Activated naive CD4-positive, alpha-beta T cell treated with Interleukin-2 at 50 U/mL for 16 hours (primary cell): ENCODE measurements at regions not wholly inside any gene's neighbourhood (a gene's known extent, or its start where the extent isn't known, plus 50 kb on each side); places are given as distances from the start of the nearest gene placed in this dataset.

Experiments used
- DNase-seq: peaks from one replicate; pipeline ENCODE4 v3.0.0-alpha.2; 2020

DNA sequence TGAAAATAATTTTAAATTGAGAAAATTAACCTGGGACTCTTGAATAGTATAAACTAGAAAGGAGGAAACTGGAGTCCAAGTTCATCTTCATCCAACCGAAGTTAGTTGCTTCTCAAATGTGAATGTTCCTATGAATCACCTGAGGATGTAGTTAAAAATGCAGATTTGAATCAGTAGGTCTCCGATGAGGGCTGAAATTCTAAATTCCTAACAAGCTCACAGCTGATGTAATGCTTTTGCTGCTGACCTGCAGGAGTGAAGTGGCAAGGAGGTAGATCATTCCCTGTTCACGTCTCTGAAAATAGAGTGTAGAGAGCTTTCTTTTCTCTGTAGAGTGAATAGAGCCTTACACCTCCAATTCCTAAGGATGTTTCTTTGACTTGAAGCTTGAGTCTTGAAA, 685.5 kb downstream of the CPS1 start:
- no peak for DNase-seq

DNA sequence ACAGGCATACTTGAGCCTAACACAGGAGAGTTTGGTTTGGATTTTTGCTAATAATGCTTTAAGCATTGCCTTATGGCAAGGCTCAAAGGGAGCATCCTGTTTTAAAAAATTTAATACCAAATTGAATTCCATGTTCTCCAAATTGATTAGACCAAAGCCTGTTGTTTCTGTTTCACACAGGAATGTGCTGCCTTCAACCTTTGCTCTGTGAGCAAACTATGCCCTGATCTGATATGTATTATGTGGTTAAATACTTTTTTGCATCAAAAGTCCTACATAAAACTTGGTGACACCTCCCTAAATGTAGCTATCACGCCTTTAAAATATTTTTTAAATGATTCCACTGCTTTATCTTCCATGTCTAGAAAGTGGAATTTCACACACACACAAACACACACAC, 691.4 kb downstream of the CPS1 start:
- DNase-seq: no peak

DNA sequence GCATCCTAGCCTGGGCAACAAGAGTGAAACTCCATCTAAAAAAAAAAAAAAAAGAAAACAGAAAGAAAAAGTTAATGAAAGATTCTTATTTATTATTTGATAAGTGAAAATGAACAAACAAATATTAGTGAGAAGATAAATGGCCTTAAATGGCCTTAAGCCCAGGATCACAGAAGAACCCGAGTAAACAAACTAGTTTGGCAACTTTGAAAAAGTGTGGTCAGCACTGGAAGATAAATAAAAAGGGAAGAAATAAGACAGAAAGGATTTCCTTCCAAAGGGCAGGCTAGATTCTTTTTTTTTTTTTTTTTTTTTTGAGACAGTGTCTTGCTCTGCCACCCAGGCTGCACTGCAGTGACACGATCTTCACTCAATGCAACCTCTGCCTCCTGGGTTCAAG, 692.4 kb downstream of the CPS1 start:
- no peak for DNase-seq

DNA sequence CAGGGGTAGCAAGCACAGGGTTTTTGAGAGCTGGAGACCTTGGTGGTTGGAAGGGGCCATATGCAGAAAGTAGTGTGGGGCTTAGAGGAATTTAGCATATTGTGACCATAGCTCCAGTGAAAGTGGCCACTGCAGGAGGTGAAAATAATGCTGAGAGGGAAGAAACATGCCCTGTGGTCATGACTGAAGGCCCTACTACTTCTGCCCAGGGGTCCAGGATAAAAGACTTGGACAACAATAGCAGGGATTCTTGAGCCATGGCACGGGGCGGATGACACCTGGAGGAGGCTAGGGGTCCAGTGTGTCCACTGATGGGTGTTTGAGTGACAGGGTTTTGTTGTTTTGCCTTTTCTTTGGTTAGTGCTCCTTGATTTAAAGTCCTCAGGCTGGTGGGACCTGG, 694.6 kb downstream of the CPS1 start:
- DNase-seq: no peak

DNA sequence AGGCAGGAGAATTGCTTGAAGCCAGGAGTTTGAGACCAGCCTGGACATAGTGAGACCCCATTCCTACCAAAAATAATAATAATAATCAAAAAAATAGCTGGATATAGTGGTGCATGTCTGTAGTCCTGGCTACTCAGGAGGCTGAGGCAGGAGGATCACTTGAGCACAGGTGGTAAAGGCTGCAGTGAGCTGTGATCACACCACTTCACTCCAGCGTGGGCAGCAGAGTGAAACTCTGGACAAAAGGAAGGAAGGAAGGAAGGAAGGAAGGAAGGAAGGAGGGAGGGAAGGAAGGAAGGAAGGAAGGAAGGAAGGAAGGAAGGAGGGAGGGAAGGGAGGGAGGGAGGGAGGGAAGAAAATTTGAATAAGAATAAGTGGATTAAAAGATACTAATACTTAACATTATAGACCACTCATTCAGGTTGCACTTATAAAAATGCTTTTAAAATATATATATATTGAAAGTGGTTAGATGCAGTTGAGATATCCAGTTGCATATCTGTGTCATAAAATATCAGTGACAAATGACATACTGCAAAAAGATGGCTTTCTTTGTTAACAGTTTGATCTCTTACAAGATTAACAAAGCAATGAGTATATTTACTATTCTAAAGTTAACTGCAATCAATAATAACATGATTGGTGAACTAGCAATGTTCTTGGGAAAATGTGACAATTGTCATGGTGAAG, 702.4 kb downstream of the CPS1 start:
- DNase-seq: no peak

DNA sequence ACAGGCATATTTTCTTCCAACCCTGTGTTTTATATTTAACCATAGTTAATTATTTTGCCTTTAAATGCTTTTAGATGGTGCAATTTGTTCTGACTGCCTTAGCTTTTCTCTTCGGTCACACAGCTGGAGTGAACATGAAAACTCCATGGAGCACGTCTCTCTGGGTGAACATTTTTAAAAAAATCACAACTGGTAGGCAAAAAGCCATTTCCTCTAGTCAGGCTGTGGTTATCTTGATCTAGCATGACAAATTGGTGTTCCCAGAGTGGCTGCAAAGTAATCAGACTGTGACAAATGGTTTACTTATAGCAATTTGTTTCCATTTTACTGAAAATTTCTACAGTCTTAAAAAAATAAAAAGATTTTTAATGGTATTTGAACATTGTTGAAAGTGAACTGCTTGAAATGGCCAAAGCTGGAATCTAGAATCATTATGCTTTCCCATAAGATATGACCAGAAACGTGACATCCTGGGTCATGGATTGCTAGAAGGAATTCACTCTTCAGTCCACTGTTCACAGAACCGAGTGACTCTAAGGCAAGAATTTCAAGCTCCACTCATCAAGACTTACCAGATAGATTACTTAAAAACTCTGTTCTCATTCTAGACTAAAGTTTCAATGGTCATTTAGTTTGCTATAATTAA, 703.6 kb downstream of the CPS1 start:
- no peak for DNase-seq

DNA sequence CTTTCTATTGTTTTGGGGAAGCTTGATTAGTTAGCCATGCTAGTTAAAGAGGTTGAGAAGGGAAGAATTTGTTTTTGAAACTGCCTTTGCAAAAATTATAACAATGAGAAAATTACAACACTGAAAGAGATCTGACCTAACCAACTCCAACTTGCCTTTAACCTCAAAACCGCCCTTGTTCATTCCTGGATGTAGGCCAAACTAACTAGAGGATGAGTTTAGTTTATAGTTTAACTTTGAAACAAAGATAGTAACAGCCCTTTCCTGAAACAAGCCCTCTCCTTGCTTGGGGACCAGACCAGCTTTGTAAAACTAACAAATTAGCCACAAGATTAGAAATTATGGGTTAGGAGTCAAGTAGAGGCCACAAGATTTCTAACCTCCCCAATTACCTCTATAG, 713.9 kb downstream of the CPS1 start:
- DNase-seq: no peak

DNA sequence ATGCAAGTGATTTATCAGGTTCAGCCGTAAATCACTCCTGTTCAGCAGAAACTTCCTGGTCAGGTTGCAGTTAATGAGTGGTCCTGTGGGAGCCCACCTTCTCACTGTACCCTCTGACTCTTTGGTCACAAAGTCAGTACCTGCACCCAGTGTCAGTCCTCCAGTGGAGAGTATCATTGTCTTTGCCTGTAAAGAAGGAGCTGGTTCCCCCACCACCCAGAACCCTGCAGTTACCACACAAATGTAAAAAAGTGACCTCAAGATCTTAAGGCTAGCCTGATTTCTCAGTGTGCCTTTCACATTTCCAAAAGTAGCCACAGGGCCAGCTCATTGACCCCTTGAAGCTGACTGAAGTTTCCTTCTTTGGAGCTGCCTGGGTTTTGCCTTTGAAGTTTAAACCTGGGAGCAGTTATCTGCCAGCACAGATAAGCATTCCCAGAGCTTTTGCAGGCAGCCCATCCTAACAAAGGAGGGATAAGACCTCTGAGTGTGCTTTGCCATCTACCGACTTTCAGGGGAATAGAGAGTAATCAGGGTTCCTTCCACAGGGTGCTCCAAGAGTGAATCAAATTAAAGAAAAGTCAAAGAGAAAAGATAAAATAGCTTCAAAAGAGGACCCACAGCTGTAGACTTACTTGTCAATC, 725.2 kb downstream of the CPS1 start:
- no peak for DNase-seq

DNA sequence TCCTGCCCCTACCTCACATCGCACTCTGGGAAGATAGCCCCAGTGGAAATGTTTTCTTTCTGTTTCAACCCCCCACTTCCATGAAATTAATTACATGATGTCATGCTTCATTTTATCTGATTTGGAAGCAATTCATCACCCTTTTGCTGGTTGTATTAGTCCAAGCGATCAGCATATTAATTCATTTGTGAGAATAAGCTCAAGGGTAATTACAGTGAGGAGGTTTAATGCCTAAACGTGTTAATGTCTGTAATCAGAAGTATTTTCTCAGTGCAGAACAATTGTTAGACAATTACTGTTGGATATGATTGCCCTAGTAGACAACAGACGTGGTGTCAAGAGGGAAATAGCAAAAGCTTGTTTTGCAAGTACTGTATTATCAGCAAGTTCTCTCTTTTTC, 746.3 kb downstream of the CPS1 start:
- DNase-seq: no peak

DNA sequence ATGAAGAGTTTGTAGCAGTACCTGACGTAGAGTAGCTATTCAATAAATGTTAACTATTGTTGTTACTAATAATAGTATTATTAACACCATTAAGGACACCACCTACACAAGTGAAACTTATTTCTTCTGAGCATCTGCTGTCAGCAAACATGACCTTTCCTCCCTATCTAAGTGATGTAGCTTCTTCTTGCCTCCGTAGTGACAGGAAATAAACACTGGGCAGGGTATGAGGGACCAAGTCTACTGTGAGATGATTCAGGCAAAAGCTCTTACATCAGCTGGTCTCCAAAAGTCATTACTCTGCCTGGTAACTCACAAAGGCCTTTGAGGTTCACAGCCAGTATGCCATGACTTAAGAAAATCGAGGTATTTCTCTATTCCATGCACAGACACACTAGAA, 750.5 kb downstream of the CPS1 start:
- DNase-seq: no peak
